ENCODE measurements at regions not wholly inside any gene's neighbourhood (a gene's known extent, or its start where the extent isn't known, plus 50 kb on each side); places are given as distances from the start of the nearest gene placed in this dataset.
"Not testable (repeated sequence)": the region's sequence is repeated elsewhere in the genome, so short reads cannot be mapped to it uniquely, and the experiment has no call there.

DNA sequence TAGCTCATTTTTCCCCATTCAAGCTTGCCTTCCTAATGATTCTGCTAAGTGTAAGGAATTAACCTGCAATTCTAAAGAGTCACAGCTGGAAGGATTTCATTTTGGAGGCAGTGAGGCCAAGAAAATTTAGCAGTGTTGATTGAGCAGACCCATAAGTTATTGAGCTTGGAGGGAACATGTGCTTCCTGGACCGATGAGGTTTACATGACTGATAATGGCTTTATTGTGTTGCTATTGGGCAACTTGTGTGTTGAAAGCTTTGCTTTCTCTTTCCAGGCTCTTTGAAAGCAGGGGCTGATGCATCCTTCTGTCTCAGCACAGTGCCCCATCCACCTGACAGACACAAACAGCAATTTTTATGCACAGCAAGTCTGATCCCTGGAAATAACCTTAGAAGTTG is 398.9 kb upstream of the PCSK5 start:
- no peak for TF ChIP-seq CTCF (IDR thresholded peaks at IDR 0.05)
- DNase-seq = no peak
- H3K9me3 Mint-ChIP-seq = peaks cover 22% of the 10 kb centered on the region
- no peaks in the 10 kb centered on the region for H3K27me3 Mint-ChIP-seq (ENCODE audit: insufficient read depth)
- no peak overlapping the region for H3K4me3 Mint-ChIP-seq
- peaks cover 3% of the 10 kb centered on the region; the same call in 1 of the 2 replicates for H3K36me3 Mint-ChIP-seq (ENCODE audit: low read depth)
- H3K27ac Mint-ChIP-seq = no peak overlapping the region
- H3K4me1 Mint-ChIP-seq (ENCODE audit: low read depth) = no peaks in the 10 kb centered on the region

DNA sequence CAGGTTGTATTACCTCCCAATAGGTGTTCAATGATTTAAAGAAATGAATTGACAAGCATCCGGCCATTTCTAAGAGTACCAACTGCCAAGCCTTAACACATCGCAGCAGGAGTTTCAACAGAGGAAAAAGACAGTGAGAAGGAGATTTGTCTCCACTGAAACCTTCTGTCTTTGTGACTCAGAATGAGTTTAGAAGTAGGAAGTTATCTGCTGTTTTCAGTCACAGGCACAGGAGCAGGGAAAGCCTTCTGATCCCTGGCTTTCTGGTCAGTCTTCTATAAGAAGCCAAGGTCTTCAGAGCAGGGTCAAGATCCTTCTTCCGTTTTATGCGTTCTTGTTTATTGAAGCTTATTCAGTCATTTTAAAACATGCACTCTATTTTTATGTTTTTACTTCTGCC is 390.7 kb upstream of the PCSK5 start:
- H3K27ac Mint-ChIP-seq = no peak overlapping the region
- H3K9me3 Mint-ChIP-seq = peaks cover 18% of the 10 kb centered on the region
- no peak for TF ChIP-seq CTCF (IDR thresholded peaks at IDR 0.05)
- H3K27me3 Mint-ChIP-seq (ENCODE audit: insufficient read depth) = no peaks in the 10 kb centered on the region
- no peaks in the 10 kb centered on the region for H3K4me1 Mint-ChIP-seq (ENCODE audit: low read depth)
- no peak overlapping the region for H3K4me3 Mint-ChIP-seq
- DNase-seq = no peak
- H3K36me3 Mint-ChIP-seq (ENCODE audit: low read depth) = no peaks in the 10 kb centered on the region

- no peaks in the 10 kb centered on the region for H3K36me3 Mint-ChIP-seq (ENCODE audit: low read depth)
- no peaks in the 10 kb centered on the region for H3K4me1 Mint-ChIP-seq (ENCODE audit: low read depth)
- TF ChIP-seq CTCF (IDR thresholded peaks at IDR 0.05) = no peak
- H3K27me3 Mint-ChIP-seq (ENCODE audit: insufficient read depth) = no peaks in the 10 kb centered on the region
- H3K27ac Mint-ChIP-seq = no peak overlapping the region
- no peak for DNase-seq
- no peak overlapping the region for H3K4me3 Mint-ChIP-seq
- peaks cover 18% of the 10 kb centered on the region for H3K9me3 Mint-ChIP-seq
Observed at GRCh38 chr9:75500479-75500878, 390.0 kb upstream of the PCSK5 start.

- H3K9me3 Mint-ChIP-seq = peaks cover 18% of the 10 kb centered on the region
- DNase-seq; H3K27me3 Mint-ChIP-seq (ENCODE audit: insufficient read depth); H3K4me3 Mint-ChIP-seq; H3K36me3 Mint-ChIP-seq (ENCODE audit: low read depth); H3K4me1 Mint-ChIP-seq (ENCODE audit: low read depth); H3K27ac Mint-ChIP-seq: not testable (repeated sequence)
Observed at GRCh38 chr9:75500940-75501339, 389.5 kb upstream of the PCSK5 start.

DNA sequence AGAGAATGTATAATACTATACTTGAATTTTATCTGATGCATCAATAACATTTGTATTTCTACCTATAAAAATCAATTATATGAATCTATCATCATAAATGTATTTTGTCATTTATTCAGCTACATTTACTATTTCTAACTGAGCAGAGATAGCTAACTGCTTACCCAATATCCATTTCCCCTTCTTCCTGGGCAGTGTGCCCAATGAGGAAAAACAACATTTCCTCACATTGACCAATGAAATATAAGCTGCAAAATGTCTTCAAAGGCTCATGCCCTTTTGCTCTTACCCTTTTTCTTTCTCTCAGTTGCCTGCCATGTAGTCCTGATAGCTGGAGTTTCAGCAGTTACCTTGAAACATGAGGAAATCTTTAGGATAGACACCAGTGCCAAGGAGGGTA is 385.8 kb upstream of the PCSK5 start:
- Mint-ChIP-seq H3K9me3 (peaks cover 24% of the 10 kb centered on the region), H3K36me3 (ENCODE audit: low read depth) (no peaks in the 10 kb centered on the region)

GRCh38 chr9:75505654-75506053 is 384.8 kb upstream of the PCSK5 start:
- no peak overlapping the region for H3K4me3 Mint-ChIP-seq
- H3K36me3 Mint-ChIP-seq (ENCODE audit: low read depth) = no peaks in the 10 kb centered on the region

More for the DNA sequence above, 385.8 kb upstream of the PCSK5 start:
- no peak overlapping the region for H3K4me3 Mint-ChIP-seq
- H3K27me3 Mint-ChIP-seq (ENCODE audit: insufficient read depth) = no peaks in the 10 kb centered on the region
- DNase-seq = no peak
- no peak for TF ChIP-seq CTCF (IDR thresholded peaks at IDR 0.05)
- no peak overlapping the region for H3K27ac Mint-ChIP-seq
- no peaks in the 10 kb centered on the region for H3K4me1 Mint-ChIP-seq (ENCODE audit: low read depth)

More at GRCh38 chr9:75505654-75506053, 384.8 kb upstream of the PCSK5 start:
- no peak for TF ChIP-seq CTCF (IDR thresholded peaks at IDR 0.05)
- no peaks in the 10 kb centered on the region for H3K27me3 Mint-ChIP-seq (ENCODE audit: insufficient read depth)
- DNase-seq = no peak
- H3K9me3 Mint-ChIP-seq = peaks cover 24% of the 10 kb centered on the region
- no peaks in the 10 kb centered on the region for H3K4me1 Mint-ChIP-seq (ENCODE audit: low read depth)
- H3K27ac Mint-ChIP-seq = no peak overlapping the region

All from HFFc6 (cell line).